ENCODE measurements at regions not wholly inside any gene's neighbourhood (a gene's known extent, or its start where the extent isn't known, plus 50 kb on each side); places are given as distances from the start of the nearest gene placed in this dataset.

DNA sequence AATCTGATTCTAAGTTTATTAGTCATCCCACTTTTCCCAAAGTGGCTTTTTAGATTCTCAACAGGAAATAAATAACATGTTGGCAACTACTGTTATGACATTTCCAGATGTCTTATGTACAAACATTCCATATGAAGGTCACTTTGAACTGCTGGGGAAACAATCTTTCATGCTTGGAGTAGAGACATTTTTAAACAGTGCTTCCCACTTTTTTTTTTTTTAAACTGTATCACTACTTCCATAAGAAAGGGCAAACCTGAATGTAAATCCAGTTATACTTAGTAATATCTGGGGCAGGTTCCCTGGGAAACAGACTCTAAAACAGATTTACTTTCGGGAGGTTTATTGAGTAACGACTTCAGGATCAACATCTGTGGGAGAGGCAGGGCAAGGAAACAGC lies 473.8 kb downstream of the TAFA4 start:
- DNase-seq: no peak

DNA sequence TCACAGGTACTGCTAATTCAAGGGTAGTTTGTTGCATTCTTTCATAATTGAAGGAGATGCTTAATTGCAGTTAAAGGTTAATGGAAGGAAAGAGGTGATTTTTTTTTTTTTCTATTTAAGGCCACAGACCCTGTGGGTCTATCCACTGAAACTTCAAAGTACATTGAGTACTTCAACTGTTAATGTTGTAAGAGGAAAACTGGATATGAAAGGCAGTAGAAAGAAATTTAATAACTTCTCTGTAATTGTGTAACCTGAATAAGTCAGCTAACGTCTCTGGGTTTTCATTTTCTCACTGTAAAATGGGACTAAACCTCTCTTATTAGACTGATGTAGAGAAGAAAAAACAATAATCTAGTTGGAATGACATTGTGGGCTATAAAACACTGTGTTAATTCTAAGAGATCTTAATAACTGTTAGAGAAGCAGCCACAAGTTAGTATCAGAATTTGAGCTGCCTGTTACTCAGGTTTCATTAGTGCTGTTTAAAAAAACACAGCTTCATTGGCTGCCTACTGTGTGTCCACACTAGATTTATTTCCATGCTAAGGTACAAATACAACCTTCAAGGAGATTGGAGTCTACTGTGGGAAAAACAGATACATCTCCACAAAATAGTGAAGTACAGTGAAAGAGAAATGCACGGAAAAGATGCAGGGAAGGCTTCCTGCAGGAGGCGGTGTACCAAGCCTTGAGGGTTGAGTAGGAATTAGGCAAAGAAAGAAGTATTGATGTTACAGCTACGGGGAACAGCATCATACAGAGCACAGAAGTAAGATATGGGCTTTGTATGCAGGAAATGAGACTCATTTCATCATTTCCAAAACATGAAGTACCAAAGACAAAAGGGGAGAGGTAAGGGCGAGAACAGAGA lies 483.6 kb downstream of the TAFA4 start:
- no peak for DNase-seq

DNA sequence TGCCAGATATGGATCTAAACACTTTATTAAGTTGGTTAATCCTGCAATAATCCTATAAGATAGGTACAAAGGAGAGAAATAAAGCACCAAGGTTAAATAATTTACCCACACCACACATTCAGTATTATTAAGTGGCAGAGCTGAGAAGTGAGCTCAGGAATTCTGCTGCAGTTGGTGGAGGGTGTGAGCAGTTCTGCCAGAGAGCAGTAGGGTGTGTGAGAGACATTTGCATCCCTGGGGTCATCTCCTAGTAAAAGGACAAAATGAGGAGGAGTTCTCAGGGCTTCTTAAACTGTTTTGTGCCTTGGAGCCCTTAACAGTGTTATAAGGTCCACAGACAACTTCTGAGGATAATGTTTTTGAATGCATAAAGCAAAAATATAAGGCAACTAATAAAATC lies 484.5 kb downstream of the TAFA4 start:
- DNase-seq: no peak

DNA sequence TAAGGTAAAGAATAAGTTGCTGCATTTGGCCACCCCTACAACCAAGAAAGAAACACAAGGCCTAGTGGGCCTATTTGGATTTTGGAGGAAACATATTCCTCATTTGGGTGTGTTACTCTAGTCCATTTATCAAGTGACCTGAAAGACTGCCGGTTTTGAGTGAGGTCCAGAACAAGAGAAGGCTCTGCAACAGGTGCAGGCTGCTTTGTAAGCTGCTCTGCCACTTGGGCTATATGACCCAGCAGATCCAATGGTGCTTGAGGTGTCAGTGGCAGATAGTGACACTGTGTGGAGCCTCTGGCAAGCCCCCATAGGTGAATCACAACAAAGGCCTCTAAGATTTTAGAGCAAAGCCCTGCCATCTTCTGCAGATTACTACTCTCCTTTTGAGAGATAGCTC lies 491.3 kb downstream of the TAFA4 start:
- no peak for DNase-seq

DNA sequence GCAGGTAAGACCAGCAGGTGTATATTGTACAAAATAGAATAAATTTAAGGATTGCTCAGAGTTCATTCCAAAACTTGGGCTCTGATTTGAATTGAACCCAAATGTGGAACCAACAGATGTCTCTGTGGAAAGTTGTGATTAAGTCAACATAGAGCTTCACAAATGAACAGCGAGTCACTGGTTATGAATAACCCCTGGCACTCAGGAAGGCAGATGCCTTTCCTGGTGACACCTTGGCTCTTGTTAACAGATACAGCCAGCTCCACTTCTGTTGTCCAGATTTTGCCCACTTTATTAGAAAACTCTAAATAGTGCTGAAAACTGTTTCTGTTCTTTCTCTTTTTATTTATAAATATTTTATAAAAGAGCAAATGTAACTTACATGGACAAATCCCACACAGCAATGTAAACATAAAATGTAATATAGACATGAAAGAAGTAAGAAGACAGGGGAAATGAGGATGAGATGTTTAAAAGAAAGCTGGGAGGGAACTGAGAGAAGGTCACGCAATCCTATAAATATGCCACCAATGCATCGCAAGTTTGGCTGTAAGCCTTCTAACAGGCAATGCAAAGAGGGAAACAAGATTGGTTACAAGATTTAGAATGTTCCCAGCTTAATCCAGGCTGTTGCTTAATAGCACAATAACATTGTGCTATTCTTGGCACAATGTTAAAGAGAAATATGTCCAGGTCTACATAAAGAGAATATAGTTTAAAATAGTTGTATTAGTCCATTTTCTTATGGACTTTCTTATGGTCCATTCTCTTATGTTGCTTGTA lies 495.5 kb downstream of the TAFA4 start:
- no peak for DNase-seq

DNA sequence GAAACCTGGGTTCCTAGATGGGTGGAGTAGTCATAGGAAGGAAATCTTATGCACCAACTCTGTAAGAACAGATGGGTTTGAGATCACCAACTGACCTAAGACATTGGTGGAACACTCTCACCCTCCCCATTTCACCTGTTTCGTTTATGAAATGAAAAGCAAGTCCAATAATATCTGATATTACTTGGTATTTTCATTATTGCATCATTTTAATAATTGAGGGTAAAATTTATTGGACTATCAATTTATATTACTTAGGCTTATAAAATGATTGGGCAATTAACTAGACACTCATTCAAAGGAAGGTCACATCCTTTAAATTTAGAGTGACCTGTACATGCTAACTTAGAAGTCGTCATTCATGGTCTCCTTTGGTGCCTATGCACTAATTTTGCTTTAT lies 503.9 kb downstream of the TAFA4 start:
- DNase-seq: no peak

DNA sequence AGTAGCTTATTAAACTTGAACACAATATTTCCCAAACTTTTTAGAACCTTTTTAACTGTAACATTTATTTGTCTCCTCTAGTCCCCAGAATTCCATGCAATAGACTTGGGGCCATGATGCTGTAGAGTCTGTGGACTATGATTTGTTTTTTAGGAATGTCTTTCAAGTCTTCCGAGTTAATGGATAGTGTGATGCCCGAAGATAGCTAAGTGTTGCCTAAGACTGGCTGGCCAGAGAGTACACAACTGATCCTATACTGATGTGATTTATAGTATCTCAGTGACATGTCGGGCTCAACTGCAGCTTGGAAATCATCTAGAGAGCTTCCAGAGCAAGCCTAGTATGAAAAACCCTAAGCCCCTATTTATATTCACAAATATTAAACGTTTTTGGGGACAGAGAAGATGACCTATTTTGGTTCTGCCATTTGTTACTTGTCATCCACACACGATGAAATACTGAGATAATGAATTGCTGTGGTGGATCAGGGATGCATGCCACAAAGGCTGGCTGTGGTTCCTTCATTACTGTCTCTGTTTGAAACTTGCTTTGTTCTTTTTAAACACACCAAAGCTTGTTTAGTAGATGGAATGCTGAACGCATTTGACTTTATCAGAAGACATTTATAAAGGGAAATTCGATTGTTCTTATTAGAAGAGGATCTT lies 507.4 kb downstream of the TAFA4 start:
- DNase-seq: no peak

DNA sequence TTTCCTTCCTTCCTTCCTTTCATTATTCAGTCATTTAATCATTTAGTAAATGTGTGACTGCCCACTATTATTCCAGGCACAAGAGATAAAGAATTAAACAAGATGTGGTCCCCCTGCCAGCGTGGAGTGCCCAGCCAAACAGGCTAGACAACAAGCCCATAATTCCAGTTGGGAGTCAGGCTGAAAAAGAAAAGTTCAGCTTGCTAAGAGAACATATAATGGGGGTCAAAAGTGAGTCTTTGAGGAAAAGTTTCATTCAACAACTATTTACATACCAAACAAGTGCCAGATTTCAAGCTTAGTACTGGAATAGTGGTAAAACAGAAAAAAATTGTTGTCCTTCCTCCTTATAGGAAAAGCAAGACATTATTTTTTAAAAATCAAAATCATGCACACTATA lies 523.7 kb downstream of the TAFA4 start:
- DNase-seq: no peak

DNA sequence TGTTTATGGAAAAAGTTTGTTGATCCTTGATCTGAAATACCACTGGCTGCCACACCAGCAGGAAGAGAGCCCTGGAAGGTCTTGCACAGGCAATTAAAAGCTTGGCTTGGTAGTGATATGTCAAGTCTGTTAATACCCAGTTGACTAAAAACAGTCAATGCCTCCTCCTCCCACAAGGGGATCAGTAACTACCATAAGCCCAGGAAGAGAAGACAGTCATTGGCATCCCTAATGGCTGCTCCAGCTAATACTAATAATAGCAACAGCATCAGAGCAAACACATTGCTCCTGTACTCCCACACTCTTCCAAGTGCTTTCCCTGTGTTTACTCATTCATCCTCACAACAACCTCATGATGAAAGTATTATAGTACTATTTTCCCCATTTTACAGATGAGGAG lies 528.6 kb downstream of the TAFA4 start:
- DNase-seq: no peak

DNA sequence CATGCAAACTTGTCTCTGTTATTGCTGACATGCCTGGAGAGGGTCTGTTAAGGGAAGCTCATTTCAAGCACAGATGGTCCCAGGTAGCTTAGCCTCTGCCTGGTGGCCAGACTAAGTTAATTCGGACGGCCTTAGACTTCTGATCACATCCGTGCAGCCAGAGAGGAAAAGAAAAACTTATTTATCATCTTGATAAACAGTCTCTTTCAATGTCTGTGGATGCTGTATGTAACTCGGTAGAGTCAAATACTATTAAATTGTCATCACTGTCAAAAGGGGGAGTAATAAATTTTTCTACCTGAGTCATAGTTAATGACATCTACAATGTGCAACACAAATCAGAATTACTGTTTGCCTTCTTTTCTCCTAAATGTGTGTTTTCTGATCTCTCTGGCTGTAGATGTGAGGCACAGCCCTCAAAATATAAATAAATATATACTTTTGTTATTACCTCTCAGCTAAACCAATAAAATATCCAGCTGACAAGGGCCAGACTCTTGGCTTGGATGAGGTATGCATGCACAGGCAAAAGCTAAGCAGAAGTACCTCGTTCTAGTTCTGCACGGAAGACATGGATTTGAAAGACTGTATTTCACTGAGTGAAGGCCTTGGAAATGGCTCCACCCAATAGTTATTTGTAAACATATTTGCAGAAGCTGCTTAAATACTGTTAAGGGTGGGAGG lies 530.0 kb downstream of the TAFA4 start:
- no peak for DNase-seq

DNA sequence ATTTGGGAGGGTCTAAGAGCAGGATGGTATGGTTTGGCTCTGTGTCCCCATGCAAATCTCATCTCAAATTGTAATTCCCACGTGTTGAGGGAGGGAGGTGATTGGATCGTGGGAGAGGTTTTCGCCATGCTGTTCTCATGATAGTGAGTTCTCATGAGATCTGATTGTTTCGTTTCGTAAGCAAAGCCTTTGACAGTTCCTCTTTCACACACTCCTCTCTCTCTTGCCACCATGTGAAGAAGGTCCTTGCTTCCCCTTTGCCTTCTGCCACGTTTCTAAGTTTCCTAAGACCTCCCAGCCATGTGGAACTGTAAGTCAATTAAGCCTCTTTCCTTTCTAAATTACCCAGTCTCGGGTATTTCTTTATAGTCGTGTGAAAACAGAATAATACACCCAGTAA lies 553.7 kb downstream of the TAFA4 start:
- no peak for DNase-seq

DNA sequence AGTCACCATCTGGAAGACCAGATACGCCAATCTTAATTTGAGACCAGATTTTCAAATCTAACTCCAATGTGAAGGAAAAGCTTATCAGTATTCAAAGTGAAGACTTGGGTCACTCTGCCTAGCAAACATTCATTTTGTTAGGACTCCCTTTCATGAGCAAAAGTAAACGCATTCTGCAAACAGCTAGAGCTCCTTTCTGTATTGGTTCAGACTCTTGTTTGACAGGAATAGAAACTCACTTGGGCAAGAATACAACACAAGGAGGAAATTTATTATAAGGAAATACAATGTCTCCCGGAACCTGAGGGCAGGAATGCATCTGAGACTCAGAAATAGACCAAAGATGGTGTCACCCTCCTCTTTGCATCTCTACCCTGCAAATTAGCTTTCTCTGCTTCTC lies 558.6 kb downstream of the TAFA4 start:
- DNase-seq: no peak

DNA sequence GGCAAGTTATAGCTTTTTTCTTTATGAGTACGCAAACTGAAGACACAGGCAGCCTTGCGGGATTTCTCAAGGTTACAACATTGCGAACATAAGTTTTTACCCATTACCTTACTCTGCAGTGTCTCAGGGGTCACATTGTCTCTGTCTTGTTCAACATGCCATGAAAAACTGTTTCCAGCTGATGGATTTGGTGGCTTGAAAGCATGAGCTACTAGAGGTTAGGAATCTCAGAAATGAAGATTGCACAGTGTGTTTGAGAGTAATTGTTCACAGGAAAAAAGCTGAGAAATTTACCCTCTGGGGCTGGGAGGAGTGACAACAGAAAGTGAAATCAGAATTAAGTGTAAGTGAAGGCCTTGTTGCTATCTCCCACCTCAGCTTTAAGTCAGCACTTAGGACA lies 568.6 kb downstream of the TAFA4 start:
- DNase-seq: no peak

DNA sequence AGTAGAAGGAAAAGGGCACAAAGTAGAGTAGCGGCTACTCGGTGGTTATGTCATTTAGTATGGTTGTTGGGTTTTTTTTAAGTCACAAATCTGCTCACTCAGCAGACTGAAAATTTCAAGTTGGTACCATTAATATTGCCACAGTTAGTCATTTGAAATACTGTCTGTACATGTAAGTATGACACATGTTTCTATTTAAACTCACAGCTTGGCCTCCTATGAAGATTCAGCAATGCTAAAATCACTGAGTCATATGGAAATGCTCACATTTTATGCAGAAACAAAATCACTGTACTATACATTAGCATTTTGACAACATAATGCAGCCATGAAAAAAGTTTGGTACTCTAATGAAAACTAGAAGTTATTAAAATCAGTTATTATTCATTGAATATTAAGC lies 571.9 kb downstream of the TAFA4 start:
- DNase-seq: no peak

DNA sequence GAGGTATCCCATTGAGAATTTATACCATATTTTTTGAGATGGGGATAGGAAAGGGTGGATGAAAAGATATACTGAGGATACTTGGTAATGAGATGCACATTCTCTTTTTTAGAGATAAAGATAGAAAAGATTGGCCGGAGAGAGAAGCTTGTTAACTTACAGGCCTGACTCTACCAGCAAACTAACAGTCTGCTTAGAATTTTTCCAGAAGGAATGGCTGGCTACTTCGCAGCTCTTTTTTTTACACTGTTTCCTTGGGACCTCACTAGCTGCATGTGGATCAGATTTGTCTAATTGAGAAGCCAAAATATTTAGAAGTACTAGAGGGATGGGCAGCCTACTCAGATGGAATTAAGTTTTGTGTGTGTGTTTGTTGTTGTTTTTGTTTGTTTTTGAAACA lies 586.6 kb downstream of the TAFA4 start:
- DNase-seq: no peak

DNA sequence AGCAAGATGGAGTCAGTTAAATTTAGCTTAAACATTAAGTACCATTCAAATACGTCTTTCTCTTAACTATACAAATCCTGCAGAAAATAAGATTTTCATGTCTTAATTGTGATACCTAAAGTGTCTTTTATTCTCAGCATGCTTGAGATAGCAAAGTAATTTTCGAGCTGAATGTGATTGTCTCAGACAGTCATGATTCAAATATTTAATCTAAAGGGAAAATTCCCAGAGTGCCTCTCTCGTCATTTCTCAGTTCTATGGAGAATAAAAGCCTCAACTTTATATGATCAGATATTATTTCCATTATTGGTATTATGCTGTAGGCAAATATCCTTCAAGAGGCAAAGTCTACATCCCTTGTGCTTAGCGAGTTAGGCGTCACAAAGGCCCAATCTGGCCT lies 589.9 kb downstream of the TAFA4 start:
- no peak for DNase-seq

DNA sequence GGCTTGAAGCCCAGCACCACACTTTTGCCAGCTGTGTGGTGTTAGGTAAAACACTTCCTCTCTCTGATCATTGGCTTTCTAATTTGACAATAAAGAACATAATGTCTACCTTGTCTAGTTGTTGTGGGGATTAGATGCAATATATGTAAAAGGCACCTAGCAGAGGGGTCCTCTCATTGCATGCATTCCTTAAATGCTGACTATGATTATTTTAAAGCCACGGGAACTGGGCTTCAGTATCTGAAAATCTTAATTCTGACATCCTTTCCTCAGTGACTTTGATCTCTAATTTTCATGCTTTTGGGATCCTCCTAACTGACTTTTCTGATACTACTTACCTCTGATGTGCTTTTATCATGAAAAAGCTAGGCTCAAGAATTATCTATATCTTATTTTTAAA lies 596.3 kb downstream of the TAFA4 start:
- no peak for DNase-seq

DNA sequence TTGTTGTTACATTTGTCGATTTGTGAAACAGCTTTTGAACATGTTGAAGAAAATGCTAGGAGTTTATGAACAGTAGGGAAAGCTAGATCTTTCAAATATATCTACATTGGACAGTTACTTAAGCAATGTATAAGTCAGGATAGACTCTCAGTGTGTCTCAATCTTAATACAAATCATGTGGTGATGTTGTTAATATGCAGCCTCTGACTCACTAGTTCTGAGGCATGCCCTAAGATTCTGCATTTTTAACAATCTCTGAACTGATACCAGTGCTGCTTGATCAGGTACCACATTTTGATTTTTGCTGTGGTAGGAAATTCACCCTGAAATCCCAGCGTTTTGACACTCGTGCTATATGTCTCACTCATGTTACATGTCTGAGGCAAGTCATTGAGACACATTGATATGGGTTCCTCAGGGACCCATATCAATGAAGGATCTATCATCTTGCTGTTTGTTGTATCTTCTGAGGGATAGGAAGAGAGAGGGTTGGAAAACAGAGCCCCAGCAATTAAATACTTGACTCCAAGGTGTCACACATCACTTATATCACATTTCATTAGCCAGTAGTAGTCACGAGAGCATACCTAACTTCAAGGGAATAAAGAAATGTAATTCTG lies 597.9 kb downstream of the TAFA4 start:
- no peak for DNase-seq

DNA sequence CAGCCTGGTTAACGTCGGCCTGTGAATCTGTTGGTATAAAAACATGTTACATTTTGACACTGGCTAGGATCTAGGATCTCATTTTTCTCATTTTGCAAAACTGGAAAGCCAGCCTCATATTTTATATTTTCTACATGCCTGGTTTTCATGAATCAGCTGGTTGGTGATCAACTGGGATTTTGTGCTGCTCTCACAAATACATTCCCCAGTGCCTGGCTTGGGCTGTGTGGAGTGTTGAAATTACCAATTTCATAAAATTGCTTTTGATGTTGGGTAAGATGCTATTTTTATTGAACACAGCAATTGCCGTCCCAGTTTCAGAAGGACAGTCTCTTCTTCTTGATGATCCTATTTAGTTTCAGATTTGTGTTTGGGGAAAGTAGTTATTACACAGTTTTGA lies 604.3 kb downstream of the TAFA4 start:
- DNase-seq: no peak

DNA sequence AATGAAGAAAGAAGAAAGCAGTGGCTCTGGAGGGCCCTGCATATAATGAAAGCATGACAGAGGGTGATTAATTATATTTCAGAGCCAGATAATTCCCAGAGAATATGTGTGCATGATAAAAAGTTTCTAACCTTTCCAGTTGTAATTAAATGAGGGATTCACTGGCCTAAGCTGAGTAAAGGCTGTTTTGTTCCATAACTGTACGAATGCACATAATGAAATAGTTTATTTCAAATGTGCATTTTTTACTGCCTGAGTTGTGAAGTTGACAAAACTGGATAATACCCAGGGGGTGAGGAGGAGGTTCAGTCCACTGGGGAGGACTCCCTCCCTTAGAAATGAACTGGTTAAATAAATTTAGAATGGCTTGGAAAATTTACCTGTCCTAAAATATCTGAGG lies 616.4 kb downstream of the TAFA4 start:
- no peak for DNase-seq

DNA sequence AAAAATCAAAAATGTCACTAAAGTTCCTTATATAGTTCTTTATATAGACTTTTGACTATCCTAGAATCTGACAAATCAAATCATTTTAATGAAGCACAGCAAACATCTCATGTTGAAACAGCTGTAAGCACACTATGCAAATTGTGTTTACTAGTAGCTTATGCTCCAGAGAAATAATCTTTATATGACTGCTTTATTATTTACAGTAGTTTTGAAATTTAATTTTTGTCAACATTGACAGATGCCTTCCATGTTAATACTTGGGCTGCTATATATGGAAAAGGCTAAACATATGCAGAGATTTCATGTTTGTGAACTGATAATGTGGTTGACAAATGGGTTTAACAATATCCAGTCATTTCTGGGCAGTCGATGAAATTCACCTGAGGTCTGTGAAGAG lies 616.8 kb downstream of the TAFA4 start:
- no peak for DNase-seq

DNA sequence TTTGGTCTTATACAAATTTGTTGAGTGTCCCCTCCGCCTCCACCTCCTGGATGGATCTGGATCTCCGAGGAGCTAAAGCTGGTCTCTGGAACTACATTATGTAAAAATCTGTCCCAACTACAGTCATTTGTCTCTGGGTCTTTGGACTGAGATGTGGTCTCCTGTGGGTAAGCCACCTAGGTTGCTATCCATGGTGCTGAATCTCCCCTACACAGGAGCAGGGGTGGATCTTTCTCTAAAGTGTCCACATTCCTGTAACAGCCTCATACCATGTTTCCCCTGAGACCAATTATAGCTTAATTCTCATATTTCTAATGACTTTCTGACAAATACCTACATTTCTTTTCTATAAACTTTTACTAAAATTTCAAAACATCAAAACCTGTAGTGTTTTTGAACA lies 625.8 kb downstream of the TAFA4 start:
- DNase-seq: no peak

DNA sequence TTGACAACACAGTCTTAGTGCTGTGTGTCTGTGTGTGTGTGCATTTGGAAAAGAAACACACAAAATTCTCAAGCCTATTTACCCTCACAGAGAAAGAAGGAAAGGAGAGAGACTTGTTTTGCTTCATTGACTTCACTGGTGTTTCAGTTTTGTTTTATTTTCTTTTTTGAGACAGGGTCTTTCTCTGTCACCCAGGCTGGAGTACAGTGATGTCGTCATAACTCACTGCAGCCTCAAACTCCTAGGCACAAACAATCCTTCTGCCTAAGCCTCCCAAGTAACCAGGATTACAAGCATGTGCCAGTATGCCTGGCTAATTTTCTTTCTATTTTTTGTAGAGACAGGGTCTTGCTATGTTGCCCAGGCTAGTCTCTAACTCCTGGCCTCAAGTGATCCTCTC lies 636.9 kb downstream of the TAFA4 start:
- DNase-seq: no peak
